ENCODE measurements at regions not wholly inside any gene's neighbourhood (a gene's known extent, or its start where the extent isn't known, plus 50 kb on each side); places are given as distances from the start of the nearest gene placed in this dataset.

GRCh38 chr15:61426466-61426865 lies 197.4 kb upstream of the RORA start:
- H3K9me2 ChIP-seq (replicated peaks; ENCODE audit: insufficient read depth), result no peaks in the 10 kb centered on the region
- H3K79me2 ChIP-seq, result no peaks in the 10 kb centered on the region
- H3K36me3 ChIP-seq (replicated peaks; ENCODE audit: insufficient read depth, low read depth), result no peaks in the 10 kb centered on the region
- no peak overlapping the region for H3K4me3 ChIP-seq
- H2AFZ ChIP-seq, result no peak overlapping the region
- H3K4me2 ChIP-seq, result no peak overlapping the region
- no peak for TF ChIP-seq EZH2 (IDR thresholded peaks at IDR 0.05; ENCODE audit: borderline replicate concordance)
- TF ChIP-seq, protein P1, sequence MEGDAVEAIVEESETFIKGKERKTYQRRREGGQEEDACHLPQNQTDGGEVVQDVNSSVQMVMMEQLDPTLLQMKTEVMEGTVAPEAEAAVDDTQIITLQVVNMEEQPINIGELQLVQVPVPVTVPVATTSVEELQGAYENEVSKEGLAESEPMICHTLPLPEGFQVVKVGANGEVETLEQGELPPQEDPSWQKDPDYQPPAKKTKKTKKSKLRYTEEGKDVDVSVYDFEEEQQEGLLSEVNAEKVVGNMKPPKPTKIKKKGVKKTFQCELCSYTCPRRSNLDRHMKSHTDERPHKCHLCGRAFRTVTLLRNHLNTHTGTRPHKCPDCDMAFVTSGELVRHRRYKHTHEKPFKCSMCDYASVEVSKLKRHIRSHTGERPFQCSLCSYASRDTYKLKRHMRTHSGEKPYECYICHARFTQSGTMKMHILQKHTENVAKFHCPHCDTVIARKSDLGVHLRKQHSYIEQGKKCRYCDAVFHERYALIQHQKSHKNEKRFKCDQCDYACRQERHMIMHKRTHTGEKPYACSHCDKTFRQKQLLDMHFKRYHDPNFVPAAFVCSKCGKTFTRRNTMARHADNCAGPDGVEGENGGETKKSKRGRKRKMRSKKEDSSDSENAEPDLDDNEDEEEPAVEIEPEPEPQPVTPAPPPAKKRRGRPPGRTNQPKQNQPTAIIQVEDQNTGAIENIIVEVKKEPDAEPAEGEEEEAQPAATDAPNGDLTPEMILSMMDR (IDR thresholded peaks at IDR 0.05; ENCODE audit: poor library complexity), result no peak
- no peak for TF ChIP-seq EZH2phosphoT487 (IDR thresholded peaks at IDR 0.05; ENCODE audit: low read depth, severe bottlenecking, unreplicated experiment)
- DNase-seq (ENCODE audit: low spot score), result no peak
- H3K27ac ChIP-seq, result no peak overlapping the region
- WGBS (ENCODE audit: low lambda C conversion rate, missing lambda C conversion rate), result 39% methylated on average over 1 of the region's 1 CpG
- no peaks in the 10 kb centered on the region for H3K9me3 ChIP-seq (ENCODE audit: low read depth)
- no peaks in the 10 kb centered on the region for H3K27me3 ChIP-seq
- H3K4me1 ChIP-seq (ENCODE audit: insufficient read depth), result no peaks in the 10 kb centered on the region
- H4K20me1 ChIP-seq (ENCODE audit: insufficient read depth, poor library complexity, severe bottlenecking), result no peaks in the 10 kb centered on the region

GRCh38 chr15:61425934-61426333 lies 196.8 kb upstream of the RORA start:
- Histone ChIP-seq H3K27ac (no peak overlapping the region), H3K9me3 (ENCODE audit: low read depth) (no peaks in the 10 kb centered on the region), H3K36me3 (replicated peaks; ENCODE audit: insufficient read depth, low read depth) (no peaks in the 10 kb centered on the region), H3K4me3 (no peak overlapping the region), H4K20me1 (ENCODE audit: insufficient read depth, poor library complexity, severe bottlenecking) (no peaks in the 10 kb centered on the region), H3K9me2 (replicated peaks; ENCODE audit: insufficient read depth) (no peaks in the 10 kb centered on the region), H3K79me2 (no peaks in the 10 kb centered on the region), H3K4me2 (no peak overlapping the region), H2AFZ (no peak overlapping the region), H3K27me3 (no peaks in the 10 kb centered on the region), H3K4me1 (ENCODE audit: insufficient read depth) (no peaks in the 10 kb centered on the region)
- TF ChIP-seq EZH2 (IDR thresholded peaks at IDR 0.05; ENCODE audit: borderline replicate concordance) (no peak), EZH2phosphoT487 (IDR thresholded peaks at IDR 0.05; ENCODE audit: low read depth, severe bottlenecking, unreplicated experiment) (no peak)
- TF ChIP-seq, protein P1 (IDR thresholded peaks at IDR 0.05; ENCODE audit: poor library complexity), result no peak
- no peak for DNase-seq (ENCODE audit: low spot score)
- 62% methylated on average over 1 of the region's 1 CpG for WGBS (ENCODE audit: low lambda C conversion rate, missing lambda C conversion rate)

GRCh38 chr15:61422773-61423172 lies 193.7 kb upstream of the RORA start:
- Histone ChIP-seq H3K79me2 (no peaks in the 10 kb centered on the region), H3K4me1 (ENCODE audit: insufficient read depth) (no peaks in the 10 kb centered on the region), H3K36me3 (replicated peaks; ENCODE audit: insufficient read depth, low read depth) (no peaks in the 10 kb centered on the region), H4K20me1 (ENCODE audit: insufficient read depth, poor library complexity, severe bottlenecking) (no peaks in the 10 kb centered on the region), H3K4me3 (no peak overlapping the region), H2AFZ (no peak overlapping the region), H3K4me2 (no peak overlapping the region), H3K27me3 (no peaks in the 10 kb centered on the region), H3K9me3 (ENCODE audit: low read depth) (no peaks in the 10 kb centered on the region), H3K27ac (peak overlapping the region; percentile 51), H3K9me2 (replicated peaks; ENCODE audit: insufficient read depth) (no peaks in the 10 kb centered on the region)
- no peak for DNase-seq (ENCODE audit: low spot score)
- TF ChIP-seq EZH2 (IDR thresholded peaks at IDR 0.05; ENCODE audit: borderline replicate concordance), result no peak
- TF ChIP-seq, protein P1 (IDR thresholded peaks at IDR 0.05; ENCODE audit: poor library complexity), result no peak
- TF ChIP-seq EZH2phosphoT487 (IDR thresholded peaks at IDR 0.05; ENCODE audit: low read depth, severe bottlenecking, unreplicated experiment), result no peak
- 90% methylated on average over 4 of the region's 4 CpGs for WGBS (ENCODE audit: low lambda C conversion rate, missing lambda C conversion rate)

DNA sequence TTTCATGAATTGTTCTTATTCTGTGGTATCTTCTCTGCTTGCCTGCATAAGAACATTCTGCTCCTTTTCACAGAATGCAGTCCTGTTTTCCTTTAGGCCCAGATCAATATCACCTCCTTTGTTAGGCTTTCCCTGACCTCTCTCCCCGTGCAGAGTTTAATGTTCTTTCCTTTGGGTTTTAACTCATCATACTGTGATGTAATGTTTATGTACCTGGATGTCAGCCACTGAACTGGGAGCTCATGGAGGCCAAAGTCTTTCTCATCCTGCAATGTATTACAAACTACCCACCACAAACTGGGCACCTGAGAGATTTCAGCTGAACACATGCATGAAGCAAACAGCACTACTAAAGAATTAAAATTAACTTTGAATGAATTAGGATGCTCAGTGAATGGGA lies 192.8 kb upstream of the RORA start:
- Histone ChIP-seq H3K79me2 (no peaks in the 10 kb centered on the region), H3K27ac (peak overlapping the region; percentile 51), H3K4me3 (no peak overlapping the region), H2AFZ (no peak overlapping the region), H4K20me1 (ENCODE audit: insufficient read depth, poor library complexity, severe bottlenecking) (no peaks in the 10 kb centered on the region), H3K36me3 (replicated peaks; ENCODE audit: insufficient read depth, low read depth) (no peaks in the 10 kb centered on the region), H3K9me2 (replicated peaks; ENCODE audit: insufficient read depth) (no peaks in the 10 kb centered on the region), H3K9me3 (ENCODE audit: low read depth) (no peaks in the 10 kb centered on the region), H3K4me2 (no peak overlapping the region), H3K4me1 (ENCODE audit: insufficient read depth) (no peaks in the 10 kb centered on the region), H3K27me3 (no peaks in the 10 kb centered on the region)
- DNase-seq (ENCODE audit: low spot score), result peak; percentile 19
- 20% methylated on average over 1 of the region's 1 CpG for WGBS (ENCODE audit: low lambda C conversion rate, missing lambda C conversion rate)
- TF ChIP-seq EZH2 (IDR thresholded peaks at IDR 0.05; ENCODE audit: borderline replicate concordance) (no peak), EZH2phosphoT487 (IDR thresholded peaks at IDR 0.05; ENCODE audit: low read depth, severe bottlenecking, unreplicated experiment) (no peak)
- TF ChIP-seq, protein P1 (IDR thresholded peaks at IDR 0.05; ENCODE audit: poor library complexity), result no peak
